Skeletal muscle tissue (tissue), 3 donors: ENCODE measurements at regions not wholly inside any gene's neighbourhood (a gene's known extent, or its start where the extent isn't known, plus 50 kb on each side); places are given as distances from the start of the nearest gene placed in this dataset.

Experiments
- H3K27ac ChIP-seq: one replicate; pipeline ENCODE4 v1.7.0; 2013; ENCODE audit warnings: mild to moderate bottlenecking, low read depth, low read length, inconsistent platforms
- H3K27me3 ChIP-seq, 3 donors: one replicate each; pipeline ENCODE4 v1.7.0; 2013; ENCODE audit warnings: low read length in 3 of 3; ENCODE audit not compliant: control insufficient read depth in 3 of 3, insufficient read depth in 3 of 3
- H3K36me3 ChIP-seq, 3 donors: one replicate each; pipeline ENCODE4 v1.7.0; 2013; ENCODE audit warnings: low read length in 3 of 3; ENCODE audit not compliant: control insufficient read depth in 3 of 3, insufficient read depth in 3 of 3
- H3K4me1 ChIP-seq, 3 donors: one replicate each; pipeline ENCODE4 v1.7.0; 2013; ENCODE audit warnings: low read length in 3 of 3, mild to moderate bottlenecking in 3 of 3; ENCODE audit not compliant: control insufficient read depth in 3 of 3, insufficient read depth in 3 of 3
- H3K4me3 ChIP-seq, 3 donors: one replicate each; pipeline ENCODE4 v1.7.0; 2013; ENCODE audit warnings: low read length in 3 of 3
- H3K9ac ChIP-seq, 3 donors: one replicate each; pipeline ENCODE4 v1.7.0; 2013; ENCODE audit warnings: low read length in 3 of 3, mild to moderate bottlenecking in 3 of 3, moderate library complexity in 2 of 3, low read depth in 1 of 3
- H3K9me3 ChIP-seq, 3 donors: one replicate each; pipeline ENCODE4 v1.7.0; 2013; ENCODE audit warnings: low read length in 3 of 3; ENCODE audit not compliant: control insufficient read depth in 3 of 3
- donor health status: Osteomylitis.

- H3K9ac ChIP-seq, result no peak overlapping the region
- H3K27ac ChIP-seq, result no peak overlapping the region
- H3K27me3 ChIP-seq, result no peaks in the 10 kb centered on the region
- H3K9me3 ChIP-seq, result no peaks in the 10 kb centered on the region
- H3K36me3 ChIP-seq, result no peaks in the 10 kb centered on the region
- peaks cover 0 to 9% (median 5%) of the 10 kb centered on the region in 3 donors for H3K4me1 ChIP-seq
- no peak overlapping the region for H3K4me3 ChIP-seq
These were observed 305.7 kb downstream of the ENC1 start for GRCh38 chr5:74334762-74335384.

DNA sequence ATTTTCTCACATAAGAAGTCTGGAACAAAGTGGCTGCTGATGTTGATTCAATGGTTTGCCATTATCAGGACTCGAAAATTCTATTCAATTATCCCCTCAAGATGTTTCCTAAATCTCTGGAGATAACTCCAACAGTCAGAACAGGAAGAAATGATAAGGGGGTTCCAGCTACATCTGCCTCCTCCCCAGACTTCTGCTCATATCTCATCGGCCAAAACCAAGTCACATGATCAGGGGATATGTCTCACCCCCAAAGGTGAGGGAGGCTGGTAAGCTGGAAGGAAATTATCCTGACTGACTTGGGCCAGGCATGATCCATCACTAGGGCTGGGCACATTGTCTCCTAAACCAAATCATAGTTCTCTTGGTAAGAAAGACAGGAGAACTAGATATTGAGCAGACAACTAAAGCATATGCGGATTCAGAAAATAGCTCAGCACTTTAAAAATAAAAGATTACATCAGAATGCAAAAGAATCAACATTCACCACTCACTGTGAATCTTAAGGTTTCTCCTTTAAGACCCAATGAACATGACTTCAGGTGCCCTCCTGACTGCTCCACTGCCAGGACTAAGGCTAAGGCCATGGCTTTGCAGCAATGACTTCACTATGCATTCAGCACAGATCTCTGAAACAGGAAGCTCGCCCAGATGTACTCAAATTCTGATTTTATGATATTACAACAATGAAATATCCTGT lies 306.3 kb downstream of the ENC1 start:
- no peaks in the 10 kb centered on the region for H3K9me3 ChIP-seq
- H3K27ac ChIP-seq, result no peak overlapping the region
- H3K4me1 ChIP-seq, result peaks cover 0 to 9% (median 5%) of the 10 kb centered on the region in 3 donors
- H3K9ac ChIP-seq, result no peak overlapping the region
- H3K4me3 ChIP-seq, result no peak overlapping the region
- no peaks in the 10 kb centered on the region for H3K27me3 ChIP-seq
- H3K36me3 ChIP-seq, result no peaks in the 10 kb centered on the region

DNA sequence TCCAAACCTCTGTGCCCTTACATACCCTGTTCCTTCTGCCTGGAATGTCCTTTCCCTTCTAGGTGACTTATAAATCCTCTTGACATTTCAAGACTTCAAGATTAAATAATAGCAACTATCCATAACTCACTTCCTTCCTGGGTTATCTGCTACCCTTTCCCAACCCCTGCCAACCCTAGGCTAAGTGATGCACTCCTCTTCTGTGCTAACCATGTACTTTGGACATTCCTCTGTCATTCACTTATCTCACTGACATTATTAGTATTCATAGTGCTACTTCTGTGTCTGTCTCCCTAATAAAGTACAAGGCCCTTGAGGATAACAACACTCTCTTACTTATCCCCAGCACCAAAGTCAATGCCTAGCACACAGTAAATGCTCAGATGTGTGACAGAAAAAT lies 307.1 kb downstream of the ENC1 start:
- no peak overlapping the region for H3K4me3 ChIP-seq
- H3K9ac ChIP-seq, result no peak overlapping the region

GRCh38 chr5:74332682-74333081 lies 307.8 kb downstream of the ENC1 start:
- Histone ChIP-seq H3K4me3 (no peak overlapping the region), H3K27me3 (no peaks in the 10 kb centered on the region), H3K4me1 (peaks cover 8 to 16% (median 10%) of the 10 kb centered on the region in 3 donors), H3K9me3 (no peaks in the 10 kb centered on the region), H3K27ac (no peak overlapping the region), H3K9ac (no peak overlapping the region), H3K36me3 (no peaks in the 10 kb centered on the region)

More for the DNA sequence above, 307.1 kb downstream of the ENC1 start:
- H3K27ac ChIP-seq, result no peak overlapping the region
- no peaks in the 10 kb centered on the region for H3K27me3 ChIP-seq
- H3K4me1 ChIP-seq, result peaks cover 3 to 13% (median 5%) of the 10 kb centered on the region in 3 donors
- no peaks in the 10 kb centered on the region for H3K36me3 ChIP-seq
- H3K9me3 ChIP-seq, result no peaks in the 10 kb centered on the region

DNA sequence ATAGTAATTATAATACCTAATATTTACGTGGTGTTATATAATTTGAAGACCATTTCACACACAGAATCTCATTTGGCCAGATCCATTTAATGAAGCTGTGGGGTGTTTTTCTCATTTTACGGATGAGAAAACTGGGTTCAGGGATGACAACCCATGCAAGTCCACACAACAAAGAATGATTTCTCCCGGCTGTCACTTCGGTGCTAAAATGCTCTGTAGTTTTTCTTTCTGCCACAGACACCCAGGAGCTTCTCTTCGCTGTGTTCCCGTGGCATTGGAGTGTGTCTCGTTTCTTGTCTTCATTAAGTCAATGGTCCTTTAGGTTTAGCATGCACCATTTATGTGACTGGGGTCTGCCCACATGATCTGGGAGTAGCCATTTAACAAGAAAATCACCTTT lies 308.5 kb downstream of the ENC1 start:
- Histone ChIP-seq H3K9ac (no peak overlapping the region), H3K27ac (no peak overlapping the region), H3K27me3 (no peaks in the 10 kb centered on the region), H3K36me3 (no peaks in the 10 kb centered on the region), H3K4me1 (peaks cover 13 to 22% (median 15%) of the 10 kb centered on the region in 3 donors), H3K4me3 (no peak overlapping the region), H3K9me3 (no peaks in the 10 kb centered on the region)

DNA sequence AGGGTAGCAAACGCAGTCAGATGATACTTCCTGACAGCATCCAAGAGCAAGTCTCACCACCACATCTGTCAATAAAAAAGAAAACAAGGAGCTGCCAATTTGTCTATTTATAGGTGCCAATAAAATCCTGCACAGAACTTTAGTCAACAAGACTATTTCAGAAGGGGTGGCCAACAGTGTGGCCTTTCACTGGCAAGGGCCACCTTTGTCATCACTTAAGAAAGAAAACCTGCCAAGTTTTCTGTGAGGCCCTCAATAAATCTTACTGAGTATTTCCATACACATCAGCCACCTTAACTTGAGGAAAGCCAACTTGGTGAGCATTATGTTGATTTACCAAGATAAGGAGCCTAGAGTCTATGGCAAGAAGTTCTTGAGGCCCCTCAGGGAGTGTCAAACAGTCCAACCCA lies 312.3 kb downstream of the ENC1 start:
- no peaks in the 10 kb centered on the region for H3K36me3 ChIP-seq
- H3K27me3 ChIP-seq, result no peaks in the 10 kb centered on the region
- H3K4me3 ChIP-seq, result no peak overlapping the region
- peak overlapping the region; percentile 3 for H3K27ac ChIP-seq
- no peak overlapping the region for H3K9ac ChIP-seq
- peaks cover 12 to 22% (median 20%) of the 10 kb centered on the region in 3 donors for H3K4me1 ChIP-seq
- H3K9me3 ChIP-seq, result no peaks in the 10 kb centered on the region

- Histone ChIP-seq H3K4me1 (peaks cover 12 to 22% (median 20%) of the 10 kb centered on the region in 3 donors), H3K27me3 (no peaks in the 10 kb centered on the region), H3K27ac (peak overlapping the region; percentile 3), H3K9me3 (no peaks in the 10 kb centered on the region), H3K4me3 (no peak overlapping the region), H3K36me3 (no peaks in the 10 kb centered on the region), H3K9ac (no peak overlapping the region)
These were observed 313.2 kb downstream of the ENC1 start for GRCh38 chr5:74327339-74327685.

- Histone ChIP-seq H3K4me3 (no peak overlapping the region), H3K9me3 (no peaks in the 10 kb centered on the region), H3K27ac (peak overlapping the region; percentile 3), H3K4me1 (peaks cover 12 to 22% (median 20%) of the 10 kb centered on the region in 3 donors), H3K36me3 (no peaks in the 10 kb centered on the region), H3K9ac (no peak overlapping the region), H3K27me3 (no peaks in the 10 kb centered on the region)
These were observed 313.8 kb downstream of the ENC1 start for GRCh38 chr5:74326571-74327338.

DNA sequence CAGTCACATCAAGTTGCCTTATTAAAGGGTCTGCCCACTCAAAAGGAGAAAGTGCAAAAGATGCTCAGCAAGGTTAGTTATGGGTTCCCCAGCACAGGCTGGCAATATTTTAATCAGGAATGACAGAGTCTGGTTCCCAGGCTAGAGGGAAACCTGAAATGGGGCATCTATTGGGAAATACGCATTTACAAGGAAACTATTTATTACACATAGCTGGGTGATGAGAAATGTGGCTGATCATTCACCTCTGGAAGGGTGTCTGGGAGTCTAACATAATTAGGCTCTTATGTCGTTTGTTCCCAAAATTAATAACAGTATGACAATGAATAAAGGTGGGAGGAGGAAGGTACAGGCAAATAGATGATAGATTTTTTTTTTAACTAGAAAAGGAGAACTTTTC lies 314.7 kb downstream of the ENC1 start:
- H3K9ac ChIP-seq, result no peak overlapping the region
- peaks cover 12 to 22% (median 20%) of the 10 kb centered on the region in 3 donors for H3K4me1 ChIP-seq
- H3K4me3 ChIP-seq, result no peak overlapping the region
- no peaks in the 10 kb centered on the region for H3K36me3 ChIP-seq
- no peaks in the 10 kb centered on the region for H3K27me3 ChIP-seq
- no peaks in the 10 kb centered on the region for H3K9me3 ChIP-seq
- no peak overlapping the region for H3K27ac ChIP-seq

DNA sequence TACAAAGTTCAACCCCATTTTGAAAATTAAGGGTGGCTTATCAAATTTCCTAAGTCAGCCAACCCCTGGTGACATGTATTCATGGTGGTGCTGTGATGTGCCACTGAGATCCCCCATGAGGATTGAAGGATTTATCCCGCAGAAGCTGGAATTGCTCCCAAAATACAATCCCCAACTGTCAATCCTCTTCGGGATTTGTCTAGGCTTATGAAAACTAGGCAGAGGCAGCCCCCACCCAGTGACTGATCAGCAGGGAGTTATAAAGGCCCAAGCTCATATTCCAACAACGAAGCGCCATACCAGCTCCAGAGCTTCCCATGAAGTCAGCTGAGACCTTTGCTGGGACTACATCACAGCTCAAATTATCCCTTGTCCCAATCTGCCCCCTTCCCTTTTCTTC lies 316.0 kb downstream of the ENC1 start:
- Histone ChIP-seq H3K9me3 (no peaks in the 10 kb centered on the region), H3K9ac (no peak overlapping the region)

More for the DNA sequence above, 316.0 kb downstream of the ENC1 start:
- Histone ChIP-seq H3K4me1 (peaks cover 12 to 22% (median 20%) of the 10 kb centered on the region in 3 donors), H3K4me3 (no peak overlapping the region), H3K27ac (no peak overlapping the region), H3K27me3 (no peaks in the 10 kb centered on the region), H3K36me3 (no peaks in the 10 kb centered on the region)
